NB4 (cell line): ENCODE measurements at regions not wholly inside any gene's neighbourhood (a gene's known extent, or its start where the extent isn't known, plus 50 kb on each side); places are given as distances from the start of the nearest gene placed in this dataset.

Experiments
- POLR2A ChIP-seq: IDR thresholded peaks from 2 replicates; pipeline ENCODE4 v1.6.1; 2011; ENCODE audit warnings: mild to moderate bottlenecking; ENCODE audit not compliant: insufficient read length; ENCODE audit errors: extremely low read depth
- TF ChIP-seq, protein P1 (sequence below): IDR thresholded peaks from one replicate; pipeline ENCODE4 v1.5.1; 2012; ENCODE audit warnings: low read depth, low read length

DNA sequence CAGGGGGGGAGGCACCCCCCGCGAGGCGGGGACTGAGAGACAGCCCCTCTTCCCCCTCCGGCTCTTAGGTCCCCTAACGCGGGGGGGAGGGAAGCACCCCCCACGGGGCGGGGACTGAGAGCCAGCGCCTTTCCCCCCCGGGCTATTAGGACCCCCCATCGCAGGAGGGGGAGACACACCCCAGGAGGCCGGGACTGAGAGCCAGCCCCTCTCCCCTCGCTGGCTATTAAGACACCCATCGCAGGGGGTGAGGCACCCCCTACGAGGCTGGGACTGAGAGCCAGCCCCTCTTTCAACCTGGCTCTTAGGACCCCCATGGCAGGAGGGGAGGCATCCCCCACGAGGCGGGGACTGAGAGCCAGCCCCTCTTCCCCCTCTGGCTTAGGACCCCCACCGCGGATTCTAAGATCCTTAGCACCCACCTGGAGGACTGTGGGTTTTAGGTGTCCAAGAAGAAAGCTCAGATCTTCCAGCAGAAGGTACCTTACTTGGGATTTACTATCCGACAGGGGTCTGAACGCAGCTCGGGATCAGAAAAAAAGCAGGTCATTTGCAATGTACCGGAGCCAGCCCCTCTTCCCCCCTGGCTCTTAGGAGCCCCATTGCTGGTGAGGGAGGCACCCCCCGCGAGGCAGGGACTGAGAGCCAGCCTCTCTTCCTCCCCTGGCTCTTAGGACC, 197.8 kb upstream of the PZP start:
- TF ChIP-seq, protein P1, sequence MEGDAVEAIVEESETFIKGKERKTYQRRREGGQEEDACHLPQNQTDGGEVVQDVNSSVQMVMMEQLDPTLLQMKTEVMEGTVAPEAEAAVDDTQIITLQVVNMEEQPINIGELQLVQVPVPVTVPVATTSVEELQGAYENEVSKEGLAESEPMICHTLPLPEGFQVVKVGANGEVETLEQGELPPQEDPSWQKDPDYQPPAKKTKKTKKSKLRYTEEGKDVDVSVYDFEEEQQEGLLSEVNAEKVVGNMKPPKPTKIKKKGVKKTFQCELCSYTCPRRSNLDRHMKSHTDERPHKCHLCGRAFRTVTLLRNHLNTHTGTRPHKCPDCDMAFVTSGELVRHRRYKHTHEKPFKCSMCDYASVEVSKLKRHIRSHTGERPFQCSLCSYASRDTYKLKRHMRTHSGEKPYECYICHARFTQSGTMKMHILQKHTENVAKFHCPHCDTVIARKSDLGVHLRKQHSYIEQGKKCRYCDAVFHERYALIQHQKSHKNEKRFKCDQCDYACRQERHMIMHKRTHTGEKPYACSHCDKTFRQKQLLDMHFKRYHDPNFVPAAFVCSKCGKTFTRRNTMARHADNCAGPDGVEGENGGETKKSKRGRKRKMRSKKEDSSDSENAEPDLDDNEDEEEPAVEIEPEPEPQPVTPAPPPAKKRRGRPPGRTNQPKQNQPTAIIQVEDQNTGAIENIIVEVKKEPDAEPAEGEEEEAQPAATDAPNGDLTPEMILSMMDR = no peak
- no peak for TF ChIP-seq POLR2A
